ENCODE measurements at regions not wholly inside any gene's neighbourhood (a gene's known extent, or its start where the extent isn't known, plus 50 kb on each side); places are given as distances from the start of the nearest gene placed in this dataset.

- TF ChIP-seq POLR2AphosphoS5 (IDR thresholded peaks at IDR 0.05; ENCODE audit: low read depth, low read length) (no peak), POLR2A (IDR thresholded peaks at IDR 0.05; ENCODE audit: low read depth, low read length) (no peak), TAF1 (IDR thresholded peaks at IDR 0.05; ENCODE audit: low read depth, low read length) (no peak)
These were observed 199.5 kb upstream of the ASCC3 start for GRCh38 chr6:101080597-101080996.
